ENCODE measurements at regions not wholly inside any gene's neighbourhood (a gene's known extent, or its start where the extent isn't known, plus 50 kb on each side); places are given as distances from the start of the nearest gene placed in this dataset.
"Not testable (repeated sequence)": the region's sequence is repeated elsewhere in the genome, so short reads cannot be mapped to it uniquely, and the experiment has no call there.

DNA sequence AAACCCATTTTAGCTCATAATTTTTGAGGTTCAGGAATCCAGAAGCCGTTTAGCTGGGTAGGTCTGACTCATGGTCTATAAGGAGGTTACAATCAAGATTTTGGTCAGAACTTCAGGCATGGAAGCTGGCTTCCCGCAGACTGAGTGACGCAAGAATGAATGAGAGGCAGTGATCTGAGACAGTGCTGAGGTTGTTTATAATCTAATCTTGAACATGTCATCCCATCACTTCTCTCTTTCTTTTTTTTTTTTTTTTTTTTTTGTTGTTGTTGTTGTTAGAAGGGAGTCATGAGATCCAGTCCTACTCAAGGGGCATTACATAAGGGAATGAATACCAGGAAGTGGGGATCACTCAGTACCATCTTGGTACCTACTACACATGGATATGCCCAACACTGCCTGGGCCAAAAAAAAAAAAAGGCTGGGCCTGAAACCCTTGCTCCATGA lies 217.4 kb downstream of the DLEU7 start:
- no peak for TF ChIP-seq CTCF (IDR thresholded peaks at IDR 0.05)
- TF ChIP-seq POLR2A (IDR thresholded peaks at IDR 0.05), result no peak
- ATAC-seq, result peak in 1 of 4 donors; percentile 49
- H3K4me3 ChIP-seq, result no peak overlapping the region
- H3K27me3 ChIP-seq, result no peaks in the 10 kb centered on the region
- H3K27ac ChIP-seq, result no peak overlapping the region
- no peaks in the 10 kb centered on the region for H3K36me3 ChIP-seq
- no peak for DNase-seq
- H3K9me3 ChIP-seq, result no peaks in the 10 kb centered on the region
- peaks cover 0 to 10% (median 0%) of the 10 kb centered on the region in 4 donors for H3K4me1 ChIP-seq
- intact Hi-C loops (cut with DNase I), result no loop called here
- 68% methylated on average over 3 of the region's 3 CpGs for WGBS (ENCODE audit: insufficient coverage, low coverage, low lambda C conversion rate, missing lambda C conversion rate)

- TF ChIP-seq POLR2A (IDR thresholded peaks at IDR 0.05) (no peak), CTCF (IDR thresholded peaks at IDR 0.05) (no peak)
- peaks cover 0 to 10% (median 0%) of the 10 kb centered on the region in 4 donors for H3K4me1 ChIP-seq
- no peaks in the 10 kb centered on the region for H3K9me3 ChIP-seq
- H3K4me3 ChIP-seq, result no peak overlapping the region
- H3K27ac ChIP-seq, result no peak overlapping the region
- no peaks in the 10 kb centered on the region for H3K36me3 ChIP-seq
- DNase-seq, result no peak
- no peaks in the 10 kb centered on the region for H3K27me3 ChIP-seq
- 67% methylated on average over 1 of the region's 1 CpG for WGBS (ENCODE audit: insufficient coverage, low coverage, low lambda C conversion rate, missing lambda C conversion rate)
- no peak for ATAC-seq
- intact Hi-C loops (cut with DNase I), result no loop called here
Measured at GRCh38 chr13:50627111-50627510, 216.4 kb downstream of the DLEU7 start.

DNA sequence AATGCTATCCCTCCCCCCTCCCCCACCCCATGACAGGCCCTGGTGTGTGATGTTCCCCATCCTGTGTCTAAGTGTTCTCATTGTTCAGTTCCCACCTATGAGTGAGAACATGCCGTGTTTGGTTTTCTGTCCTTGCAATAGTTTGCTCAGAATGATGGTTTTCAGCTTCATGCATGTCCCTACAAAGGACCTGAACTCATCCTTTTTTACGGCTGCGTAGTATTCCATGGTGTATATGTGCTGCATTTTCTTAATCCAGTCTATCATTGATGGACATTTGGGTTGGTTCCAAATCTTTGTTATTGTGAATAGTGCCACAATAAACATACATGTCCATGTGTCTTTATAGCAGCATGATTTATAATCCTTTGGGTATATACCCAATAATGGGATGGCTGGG lies 215.0 kb downstream of the DLEU7 start:
- H3K4me1 ChIP-seq, result not testable (repeated sequence)

GRCh38 chr13:50629497-50629896 lies 214.0 kb downstream of the DLEU7 start:
- H3K27me3 ChIP-seq, result no peaks in the 10 kb centered on the region
- no peak overlapping the region for H3K4me3 ChIP-seq
- ATAC-seq (peak; percentile 35 to 88 (median 66)), DNase-seq (no peak)
- intact Hi-C loops (cut with DNase I), result no loop called here
- no peaks in the 10 kb centered on the region for H3K36me3 ChIP-seq
- H3K4me1 ChIP-seq, result peaks cover 0 to 10% (median 0%) of the 10 kb centered on the region in 4 donors
- H3K9me3 ChIP-seq, result no peaks in the 10 kb centered on the region
- TF ChIP-seq CTCF (IDR thresholded peaks at IDR 0.05) (no peak), POLR2A (IDR thresholded peaks at IDR 0.05) (no peak)
- 23% methylated on average over 3 of the region's 3 CpGs for WGBS (ENCODE audit: insufficient coverage, low coverage, low lambda C conversion rate, missing lambda C conversion rate)
- H3K27ac ChIP-seq, result no peak overlapping the region

More for the DNA sequence above, 215.0 kb downstream of the DLEU7 start:
- intact Hi-C loops (cut with DNase I); H3K27me3 ChIP-seq; DNase-seq; H3K36me3 ChIP-seq; ATAC-seq; H3K27ac ChIP-seq; H3K9me3 ChIP-seq; H3K4me3 ChIP-seq: not testable (repeated sequence)
- 94% methylated on average over 2 of the region's 3 CpGs for WGBS (ENCODE audit: insufficient coverage, low coverage, low lambda C conversion rate, missing lambda C conversion rate)

- Histone ChIP-seq H3K27ac (no peak overlapping the region), H3K4me3 (no peak overlapping the region), H3K36me3 (no peaks in the 10 kb centered on the region), H3K27me3 (no peaks in the 10 kb centered on the region), H3K4me1 (peaks cover 0 to 10% (median 0%) of the 10 kb centered on the region in 4 donors), H3K9me3 (no peaks in the 10 kb centered on the region)
- intact Hi-C loops (cut with DNase I), result no loop called here
- TF ChIP-seq POLR2A (IDR thresholded peaks at IDR 0.05) (no peak), CTCF (IDR thresholded peaks at IDR 0.05) (no peak)
- WGBS (ENCODE audit: insufficient coverage, low coverage, low lambda C conversion rate, missing lambda C conversion rate), result 67% methylated on average over 4 of the region's 4 CpGs
- DNase-seq (no peak), ATAC-seq (peak in 2 of 4 donors; percentile 12 to 49)
Measured at GRCh38 chr13:50629966-50630365, 213.5 kb downstream of the DLEU7 start.
